Mesendoderm (in vitro differentiated cells): ENCODE measurements at regions not wholly inside any gene's neighbourhood (a gene's known extent, or its start where the extent isn't known, plus 50 kb on each side); places are given as distances from the start of the nearest gene placed in this dataset.

ENCODE experiments used
- DNase-seq: peaks from one replicate; pipeline ENCODE4 v3.0.0; 2013
- H2AK5ac ChIP-seq: 2 replicates; pipeline ENCODE4 v1.6.1; 2013; ENCODE audit warnings: low read length, inconsistent platforms
- H2BK120ac ChIP-seq: 2 replicates; pipeline ENCODE4 v1.6.1; 2013; ENCODE audit warnings: low read depth, mild to moderate bottlenecking, low read length, moderate library complexity, mixed read lengths
- H2BK15ac ChIP-seq: replicated peaks from 2 replicates; pipeline ENCODE4 v1.6.1; 2013; ENCODE audit warnings: low read depth, mild to moderate bottlenecking, moderate library complexity
- H2BK5ac ChIP-seq: 2 replicates; pipeline ENCODE4 v1.6.1; 2013; ENCODE audit warnings: low read length, inconsistent platforms
- H3K18ac ChIP-seq: 2 replicates; pipeline ENCODE4 v1.6.1; 2013; ENCODE audit warnings: mild to moderate bottlenecking, low read length, mixed read lengths
- H3K23ac ChIP-seq: one replicate; pipeline ENCODE4 v1.6.1; 2013; ENCODE audit warnings: low read length
- H3K27ac ChIP-seq: 2 replicates; pipeline ENCODE4 v1.5.1; 2013; ENCODE audit warnings: low read depth, mild to moderate bottlenecking, inconsistent platforms, low read length, moderate library complexity
- H3K27me3 ChIP-seq: 2 replicates; pipeline ENCODE4 v1.6.1; 2013; ENCODE audit warnings: low read length, control low read depth, mild to moderate bottlenecking, inconsistent platforms; ENCODE audit not compliant: insufficient read depth, poor library complexity
- H3K36me3 ChIP-seq: 2 replicates; pipeline ENCODE4 v1.6.1; 2013; ENCODE audit warnings: low read length, inconsistent platforms; ENCODE audit not compliant: control insufficient read depth, insufficient read depth
- H3K4ac ChIP-seq: one replicate; pipeline ENCODE4 v1.6.1; 2013; ENCODE audit warnings: low read depth, mild to moderate bottlenecking, low read length, moderate library complexity
- H3K4me1 ChIP-seq: 2 replicates; pipeline ENCODE4 v1.6.1; 2013; ENCODE audit warnings: low read depth, low read length, inconsistent platforms; ENCODE audit not compliant: control insufficient read depth
- H3K4me2 ChIP-seq: 2 replicates; pipeline ENCODE4 v1.6.1; 2013; ENCODE audit warnings: low read length
- H3K4me3 ChIP-seq: 2 replicates; pipeline ENCODE4 v1.5.1; 2013; ENCODE audit warnings: mild to moderate bottlenecking, low read length
- H3K56ac ChIP-seq: one replicate; pipeline ENCODE4 v1.6.1; 2013; ENCODE audit warnings: low read length
- H3K79me1 ChIP-seq: 2 replicates; pipeline ENCODE4 v1.6.1; 2013; ENCODE audit warnings: low read length, inconsistent platforms
- H3K79me2 ChIP-seq: 2 replicates; pipeline ENCODE4 v1.6.1; 2013; ENCODE audit warnings: mild to moderate bottlenecking, low read length; ENCODE audit not compliant: control insufficient read depth, insufficient read depth
- H3K9ac ChIP-seq: 2 replicates; pipeline ENCODE4 v1.6.1; 2013; ENCODE audit warnings: low read length, inconsistent platforms
- H4K5ac ChIP-seq: one replicate; pipeline ENCODE4 v1.6.1; 2013; ENCODE audit warnings: low read length
- H4K8ac ChIP-seq: one replicate; pipeline ENCODE4 v1.6.1; 2013; ENCODE audit warnings: low read depth, mild to moderate bottlenecking, control low read depth, low read length, moderate library complexity
- WGBS: extraction: QIAGEN DNeasy Blood & Tissue Kit; methylation state at CpG from one replicate; pipeline ENCODE4 v1.1.7; 2013; ENCODE audit warnings: low lambda C conversion rate, missing lambda C conversion rate; ENCODE audit not compliant: insufficient coverage; ENCODE audit errors: extremely low coverage; 5-methylcytosine and 5-hydroxymethylcytosine counted together

- H3K4me3 ChIP-seq, result no peak overlapping the region
- H3K18ac ChIP-seq, result no peak overlapping the region
- H3K79me1 ChIP-seq, result no peaks in the 10 kb centered on the region
- H3K9ac ChIP-seq, result no peak overlapping the region
- H3K4ac ChIP-seq, result no peak overlapping the region
- H4K8ac ChIP-seq, result no peak overlapping the region
- H3K36me3 ChIP-seq, result no peaks in the 10 kb centered on the region
- H4K5ac ChIP-seq, result no peak overlapping the region
- no peak overlapping the region for H3K56ac ChIP-seq
- no peak for DNase-seq
- H2BK5ac ChIP-seq, result no peak overlapping the region
- H2BK120ac ChIP-seq, result no peak overlapping the region
- no CpG with 5 or more reads among the region's 1 CpG for WGBS
- H3K4me1 ChIP-seq, result peaks cover 1% of the 10 kb centered on the region
- no peak overlapping the region for H3K23ac ChIP-seq
- H2BK15ac ChIP-seq, result no peak overlapping the region
- no peak overlapping the region for H3K27ac ChIP-seq
- H3K4me2 ChIP-seq, result no peak overlapping the region
- H3K79me2 ChIP-seq, result no peaks in the 10 kb centered on the region
- H3K27me3 ChIP-seq, result peaks cover 2% of the 10 kb centered on the region
- no peak overlapping the region for H2AK5ac ChIP-seq
Measured at GRCh38 chr4:71188951-71189350, 149.9 kb upstream of the SLC4A4 start.

GRCh38 chr4:71189471-71189870 is 149.3 kb upstream of the SLC4A4 start:
- Histone ChIP-seq H2BK120ac (no peak overlapping the region), H3K36me3 (no peaks in the 10 kb centered on the region), H3K27ac (no peak overlapping the region), H3K23ac (no peak overlapping the region), H2BK5ac (no peak overlapping the region), H3K18ac (no peak overlapping the region), H3K79me1 (no peaks in the 10 kb centered on the region), H2BK15ac (no peak overlapping the region), H3K4me2 (no peak overlapping the region), H2AK5ac (no peak overlapping the region), H3K4me1 (peaks cover 1% of the 10 kb centered on the region), H3K56ac (no peak overlapping the region), H3K4me3 (no peak overlapping the region), H3K9ac (no peak overlapping the region), H3K27me3 (peaks cover 2% of the 10 kb centered on the region), H3K79me2 (no peaks in the 10 kb centered on the region), H4K8ac (no peak overlapping the region), H3K4ac (no peak overlapping the region), H4K5ac (no peak overlapping the region)
- peak; percentile 8 for DNase-seq
- no CpG with 5 or more reads among the region's 6 CpGs for WGBS

GRCh38 chr4:71194454-71194853 is 144.4 kb upstream of the SLC4A4 start:
- Histone ChIP-seq H2BK120ac (no peak overlapping the region), H3K79me2 (no peaks in the 10 kb centered on the region), H3K27ac (no peak overlapping the region), H2BK5ac (no peak overlapping the region), H3K18ac (no peak overlapping the region), H3K79me1 (no peaks in the 10 kb centered on the region), H3K4me1 (no peaks in the 10 kb centered on the region), H3K4ac (no peak overlapping the region), H3K36me3 (no peaks in the 10 kb centered on the region), H3K27me3 (no peaks in the 10 kb centered on the region), H3K4me2 (no peak overlapping the region), H2BK15ac (no peak overlapping the region), H3K4me3 (no peak overlapping the region), H3K23ac (no peak overlapping the region), H4K8ac (no peak overlapping the region), H3K9ac (no peak overlapping the region), H4K5ac (no peak overlapping the region), H3K56ac (no peak overlapping the region), H2AK5ac (no peak overlapping the region)
- no peak for DNase-seq
- WGBS, result no CpG with 5 or more reads among the region's 1 CpG

GRCh38 chr4:71195924-71196323 is 142.9 kb upstream of the SLC4A4 start:
- H3K4ac ChIP-seq, result no peak overlapping the region
- DNase-seq, result peak; percentile 94
- no peak overlapping the region for H2AK5ac ChIP-seq
- no peak overlapping the region for H4K8ac ChIP-seq
- H3K27me3 ChIP-seq, result no peaks in the 10 kb centered on the region
- no peak overlapping the region for H2BK5ac ChIP-seq
- H3K56ac ChIP-seq, result no peak overlapping the region
- H2BK15ac ChIP-seq, result no peak overlapping the region
- H3K4me1 ChIP-seq, result no peaks in the 10 kb centered on the region
- H3K9ac ChIP-seq, result no peak overlapping the region
- H4K5ac ChIP-seq, result no peak overlapping the region
- H3K4me3 ChIP-seq, result no peak overlapping the region
- WGBS, result no CpG with 5 or more reads among the region's 4 CpGs
- no peaks in the 10 kb centered on the region for H3K79me1 ChIP-seq
- no peak overlapping the region for H3K18ac ChIP-seq
- H2BK120ac ChIP-seq, result no peak overlapping the region
- H3K79me2 ChIP-seq, result no peaks in the 10 kb centered on the region
- no peak overlapping the region for H3K4me2 ChIP-seq
- H3K23ac ChIP-seq, result no peak overlapping the region
- no peaks in the 10 kb centered on the region for H3K36me3 ChIP-seq
- H3K27ac ChIP-seq, result no peak overlapping the region

DNA sequence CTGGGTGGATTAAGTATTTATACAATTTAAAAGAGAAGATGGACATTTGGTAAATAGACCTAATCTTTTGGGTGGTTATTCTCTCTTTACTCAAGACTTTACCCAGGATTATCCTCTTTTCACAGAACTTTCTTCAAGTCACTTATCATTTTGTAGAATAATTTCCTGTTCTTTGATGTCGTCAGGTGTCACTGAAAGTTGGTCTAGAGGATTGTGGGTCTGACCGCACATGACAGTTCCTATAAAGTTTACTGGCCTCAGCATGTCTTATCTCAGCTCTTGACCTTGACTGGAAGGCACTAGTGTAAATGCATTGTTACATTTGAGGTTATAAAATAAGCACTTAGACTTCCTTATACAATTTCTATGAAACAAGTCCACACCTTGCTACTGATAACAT is 139.9 kb upstream of the SLC4A4 start:
- Histone ChIP-seq H2BK120ac (no peak overlapping the region), H4K8ac (no peak overlapping the region), H4K5ac (no peak overlapping the region), H2BK5ac (no peak overlapping the region), H3K27ac (no peak overlapping the region), H3K4me2 (no peak overlapping the region), H3K4ac (no peak overlapping the region), H3K23ac (no peak overlapping the region), H3K79me1 (no peaks in the 10 kb centered on the region), H3K36me3 (no peaks in the 10 kb centered on the region), H3K18ac (no peak overlapping the region), H2BK15ac (no peak overlapping the region), H3K79me2 (no peaks in the 10 kb centered on the region), H3K4me1 (no peaks in the 10 kb centered on the region), H3K9ac (no peak overlapping the region), H3K4me3 (no peak overlapping the region), H3K56ac (no peak overlapping the region), H2AK5ac (no peak overlapping the region), H3K27me3 (no peaks in the 10 kb centered on the region)
- DNase-seq, result no peak
- no CpG with 5 or more reads among the region's 2 CpGs for WGBS

DNA sequence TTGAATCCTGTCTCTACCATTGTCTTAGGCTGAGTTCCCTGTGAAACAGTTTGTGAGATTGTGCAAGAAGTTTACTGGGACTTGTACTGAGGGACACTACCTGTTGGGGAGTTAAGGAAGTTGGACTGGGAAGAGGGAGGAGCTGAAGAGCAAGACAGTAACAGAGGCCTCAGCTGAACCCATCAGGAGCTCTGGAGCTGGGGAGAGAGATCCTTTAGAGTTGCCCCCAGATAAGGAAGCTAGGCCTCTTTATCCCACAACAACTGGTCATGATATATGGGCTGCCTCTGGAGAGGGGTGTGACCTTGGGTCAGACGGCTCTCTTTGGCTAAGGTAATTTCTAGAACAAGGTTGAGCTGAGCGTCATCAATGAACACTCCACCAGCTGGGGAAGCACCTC is 137.8 kb upstream of the SLC4A4 start:
- no peak overlapping the region for H3K4me3 ChIP-seq
- H3K4me1 ChIP-seq, result no peaks in the 10 kb centered on the region
- H3K4me2 ChIP-seq, result no peak overlapping the region
- H3K36me3 ChIP-seq, result no peaks in the 10 kb centered on the region
- H3K23ac ChIP-seq, result no peak overlapping the region
- no peak overlapping the region for H2BK5ac ChIP-seq
- H2BK15ac ChIP-seq, result no peak overlapping the region
- H3K4ac ChIP-seq, result no peak overlapping the region
- DNase-seq, result peak; percentile 13
- H4K5ac ChIP-seq, result no peak overlapping the region
- H4K8ac ChIP-seq, result no peak overlapping the region
- H3K18ac ChIP-seq, result no peak overlapping the region
- H3K27me3 ChIP-seq, result no peaks in the 10 kb centered on the region
- no peak overlapping the region for H3K27ac ChIP-seq
- H2BK120ac ChIP-seq, result no peak overlapping the region
- no peaks in the 10 kb centered on the region for H3K79me1 ChIP-seq
- no CpG with 5 or more reads among the region's 2 CpGs for WGBS
- H3K56ac ChIP-seq, result no peak overlapping the region
- no peak overlapping the region for H3K9ac ChIP-seq
- H2AK5ac ChIP-seq, result no peak overlapping the region
- H3K79me2 ChIP-seq, result no peaks in the 10 kb centered on the region
